ENCODE measurements at regions not wholly inside any gene's neighbourhood (a gene's known extent, or its start where the extent isn't known, plus 50 kb on each side); places are given as distances from the start of the nearest gene placed in this dataset.
A peak's percentile ranks its signal among the peaks of the same experiment; 100 is the strongest.

GRCh38 chr2:139281124-139281523, 500.9 kb upstream of the NXPH2 start:
- no peak for ATAC-seq (replicated peaks in 6 of 8)
- H3K4me1 ChIP-seq (replicated peaks in 1 of 2), result no peaks in the 10 kb centered on the region
- WGBS, 10 experiments, result 40 to 75% (median 66%) methylated on average over 1 of the region's 2 CpGs; no CpG with 5 or more reads in 6 of the 10 experiments
- no peak overlapping the region for H3K27ac ChIP-seq
- H3K4me3 ChIP-seq, result no peak overlapping the region
- in situ Hi-C loops (cut with MboI; ENCODE audit: low pct_unique_long_range_greater_than_20kb in 2 of 9, low sequenced_read_pairs in 9 of 9, unreplicated experiment in 9 of 9), result no loop called here

- Histone ChIP-seq H3K4me1 (replicated peaks in 1 of 2) (peaks cover 0 to 3% of the 10 kb centered on the region in 2 donors), H3K4me3 (no peak overlapping the region), H3K27ac (no peak overlapping the region)
- in situ Hi-C loops (cut with MboI; ENCODE audit: low pct_unique_long_range_greater_than_20kb in 2 of 9, low sequenced_read_pairs in 9 of 9, unreplicated experiment in 9 of 9), result no loop called here
- no peak for ATAC-seq (replicated peaks in 6 of 8)
- WGBS, 10 experiments, result 14 to 82% (median 53%) methylated on average over 1 of the region's 1 CpG; no CpG with 5 or more reads in 6 of the 10 experiments
These were observed 491.7 kb upstream of the NXPH2 start for GRCh38 chr2:139271879-139272278.

- Histone ChIP-seq H3K4me1 (replicated peaks in 1 of 2) (peaks cover 0 to 3% of the 10 kb centered on the region in 2 donors), H3K4me3 (no peak overlapping the region), H3K27ac (no peak overlapping the region)
- 27 to 100% (median 90%) methylated on average over 1 to 2 of the region's 2 CpGs; no CpG with 5 or more reads in 6 of the 10 experiments for WGBS, 10 experiments
- in situ Hi-C loops (cut with MboI; ENCODE audit: low pct_unique_long_range_greater_than_20kb in 2 of 9, low sequenced_read_pairs in 9 of 9, unreplicated experiment in 9 of 9), result no loop called here
- no peak for ATAC-seq (replicated peaks in 6 of 8)
These were observed 491.0 kb upstream of the NXPH2 start for GRCh38 chr2:139271149-139271548.

- Histone ChIP-seq H3K4me3 (no peak overlapping the region), H3K27ac (no peak overlapping the region), H3K4me1 (replicated peaks in 1 of 2) (no peaks in the 10 kb centered on the region)
- ATAC-seq (replicated peaks in 6 of 8), result no peak
- in situ Hi-C loops (cut with MboI; ENCODE audit: low pct_unique_long_range_greater_than_20kb in 2 of 9, low sequenced_read_pairs in 9 of 9, unreplicated experiment in 9 of 9), result no loop called here
- 0 to 73% (median 33%) methylated on average over 1 to 2 of the region's 2 CpGs; no CpG with 5 or more reads in 3 of the 10 experiments for WGBS, 10 experiments
These were observed 479.9 kb upstream of the NXPH2 start for GRCh38 chr2:139260052-139260430.

- WGBS, 10 experiments, result 0 to 100% (median 82%) methylated on average over 1 to 3 of the region's 5 CpGs; no CpG with 5 or more reads in 2 of the 10 experiments
- ATAC-seq (replicated peaks in 6 of 8), result no peak
- in situ Hi-C loops (cut with MboI; ENCODE audit: low pct_unique_long_range_greater_than_20kb in 2 of 9, low sequenced_read_pairs in 9 of 9, unreplicated experiment in 9 of 9), result no loop called here
- no peak overlapping the region for H3K27ac ChIP-seq
- H3K4me3 ChIP-seq, result no peak overlapping the region
- no peaks in the 10 kb centered on the region for H3K4me1 ChIP-seq (replicated peaks in 1 of 2)
These were observed 479.3 kb upstream of the NXPH2 start for GRCh38 chr2:139259422-139260051.

GRCh38 chr2:139241286-139241685, 461.1 kb upstream of the NXPH2 start:
- Histone ChIP-seq H3K27ac (no peak overlapping the region), H3K4me1 (replicated peaks in 1 of 2) (peaks cover 0 to 3% of the 10 kb centered on the region in 2 donors), H3K4me3 (no peak overlapping the region)
- WGBS, 10 experiments, result 5 to 93% (median 60%) methylated on average over 2 to 3 of the region's 3 CpGs; no CpG with 5 or more reads in 3 of the 10 experiments
- no peak for ATAC-seq (replicated peaks in 6 of 8)
- in situ Hi-C loops (cut with MboI; ENCODE audit: low pct_unique_long_range_greater_than_20kb in 2 of 9, low sequenced_read_pairs in 9 of 9, unreplicated experiment in 9 of 9), result no loop called here

GRCh38 chr2:139237023-139237422, 456.8 kb upstream of the NXPH2 start:
- H3K4me1 ChIP-seq (replicated peaks in 1 of 2), result no peaks in the 10 kb centered on the region
- ATAC-seq (replicated peaks in 6 of 8), result peak in 1 of 8 experiments; percentile 22
- in situ Hi-C loops (cut with MboI; ENCODE audit: low pct_unique_long_range_greater_than_20kb in 2 of 9, low sequenced_read_pairs in 9 of 9, unreplicated experiment in 9 of 9), result no loop called here
- WGBS, 10 experiments, result 35 to 100% (median 80%) methylated on average over 1 to 3 of the region's 3 CpGs; no CpG with 5 or more reads in 1 of the 10 experiments
- H3K27ac ChIP-seq, result no peak overlapping the region
- no peak overlapping the region for H3K4me3 ChIP-seq

- no peak overlapping the region for H3K4me3 ChIP-seq
- WGBS, 10 experiments, result 0 to 90% (median 84%) methylated on average over 1 to 5 of the region's 5 CpGs; no CpG with 5 or more reads in 1 of the 10 experiments
- in situ Hi-C loops (cut with MboI; ENCODE audit: low pct_unique_long_range_greater_than_20kb in 2 of 9, low sequenced_read_pairs in 9 of 9, unreplicated experiment in 9 of 9), result no loop called here
These were observed 450.7 kb upstream of the NXPH2 start for GRCh38 chr2:139230881-139231280.

GRCh38 chr2:139228276-139228675, 448.1 kb upstream of the NXPH2 start:
- Histone ChIP-seq H3K27ac (no peak overlapping the region), H3K4me3 (no peak overlapping the region), H3K4me1 (replicated peaks in 1 of 2) (no peaks in the 10 kb centered on the region)
- WGBS, 10 experiments, result 14 to 100% (median 83%) methylated on average over 1 to 2 of the region's 2 CpGs; no CpG with 5 or more reads in 1 of the 10 experiments
- ATAC-seq (replicated peaks in 6 of 8), result no peak
- in situ Hi-C loops (cut with MboI; ENCODE audit: low pct_unique_long_range_greater_than_20kb in 2 of 9, low sequenced_read_pairs in 9 of 9, unreplicated experiment in 9 of 9), result no loop called here

More at GRCh38 chr2:139230881-139231280, 450.7 kb upstream of the NXPH2 start:
- H3K27ac ChIP-seq, result no peak overlapping the region
- H3K4me1 ChIP-seq (replicated peaks in 1 of 2), result no peaks in the 10 kb centered on the region
- no peak for ATAC-seq (replicated peaks in 6 of 8)

GRCh38 chr2:139225961-139226360, 445.8 kb upstream of the NXPH2 start:
- no peak overlapping the region for H3K27ac ChIP-seq
- H3K4me1 ChIP-seq (replicated peaks in 1 of 2), result no peaks in the 10 kb centered on the region
- ATAC-seq (replicated peaks in 6 of 8), result no peak
- H3K4me3 ChIP-seq, result no peak overlapping the region
- in situ Hi-C loops (cut with MboI; ENCODE audit: low pct_unique_long_range_greater_than_20kb in 2 of 9, low sequenced_read_pairs in 9 of 9, unreplicated experiment in 9 of 9), result no loop called here
- WGBS, 10 experiments, result 29 to 100% (median 73%) methylated on average over 1 to 2 of the region's 2 CpGs; no CpG with 5 or more reads in 1 of the 10 experiments

- no peak overlapping the region for H3K4me3 ChIP-seq
- H3K27ac ChIP-seq, result no peak overlapping the region
- no peak for ATAC-seq (replicated peaks in 6 of 8)
- in situ Hi-C loops (cut with MboI; ENCODE audit: low pct_unique_long_range_greater_than_20kb in 2 of 9, low sequenced_read_pairs in 9 of 9, unreplicated experiment in 9 of 9), result no loop called here
- WGBS, 10 experiments, result 11 to 100% (median 100%) methylated on average over 1 of the region's 1 CpG; no CpG with 5 or more reads in 3 of the 10 experiments
- H3K4me1 ChIP-seq (replicated peaks in 1 of 2), result no peaks in the 10 kb centered on the region
These were observed 438.0 kb upstream of the NXPH2 start for GRCh38 chr2:139218181-139218580.

GRCh38 chr2:139217641-139218040, 437.5 kb upstream of the NXPH2 start:
- no peak overlapping the region for H3K27ac ChIP-seq
- 75 to 100% methylated on average over 2 of the region's 3 CpGs; no CpG with 5 or more reads in 8 of the 10 experiments for WGBS, 10 experiments
- H3K4me3 ChIP-seq, result no peak overlapping the region
- ATAC-seq (replicated peaks in 6 of 8), result no peak
- H3K4me1 ChIP-seq (replicated peaks in 1 of 2), result no peaks in the 10 kb centered on the region
- in situ Hi-C loops (cut with MboI; ENCODE audit: low pct_unique_long_range_greater_than_20kb in 2 of 9, low sequenced_read_pairs in 9 of 9, unreplicated experiment in 9 of 9), result no loop called here

GRCh38 chr2:139216435-139216834, 436.2 kb upstream of the NXPH2 start:
- in situ Hi-C loops (cut with MboI; ENCODE audit: low pct_unique_long_range_greater_than_20kb in 2 of 9, low sequenced_read_pairs in 9 of 9, unreplicated experiment in 9 of 9), result no loop called here
- Histone ChIP-seq H3K4me3 (no peak overlapping the region), H3K27ac (no peak overlapping the region), H3K4me1 (replicated peaks in 1 of 2) (no peaks in the 10 kb centered on the region)
- ATAC-seq (replicated peaks in 6 of 8), result no peak

- Histone ChIP-seq H3K4me3 (no peak overlapping the region), H3K4me1 (replicated peaks in 1 of 2) (no peaks in the 10 kb centered on the region), H3K27ac (no peak overlapping the region)
- no peak for ATAC-seq (replicated peaks in 6 of 8)
- in situ Hi-C loops (cut with MboI; ENCODE audit: low pct_unique_long_range_greater_than_20kb in 2 of 9, low sequenced_read_pairs in 9 of 9, unreplicated experiment in 9 of 9), result no loop called here
- WGBS, 10 experiments, result 0 to 90% (median 79%) methylated on average over 1 to 2 of the region's 2 CpGs; no CpG with 5 or more reads in 2 of the 10 experiments
These were observed 434.6 kb upstream of the NXPH2 start for GRCh38 chr2:139214801-139215200.

Measured in motor neuron (in vitro differentiated cells).